Gastrocnemius medialis (tissue), 4 donors: ENCODE measurements at regions not wholly inside any gene's neighbourhood (a gene's known extent, or its start where the extent isn't known, plus 50 kb on each side); places are given as distances from the start of the nearest gene placed in this dataset.

Experiments used
- CTCF ChIP-seq, 5 experiments: fragments of 450-650 bp in 3 of 5; fragments of 200-600 bp in 2 of 5; sonication (generic) in 2 of 5; IDR thresholded peaks in 4 of 5; conservative IDR thresholded peaks in 1 of 5; 1 replicate in 4 of 5; 2 replicates in 1 of 5; pipeline ENCODE4 v1.5.1; 2016 to 2019; ENCODE audit warnings: antibody characterized with exemption in 5 of 5, mild to moderate bottlenecking in 3 of 5, moderate library complexity in 3 of 5
- POLR2A ChIP-seq, 2 donors: fragments of 450-650 bp; IDR thresholded peaks; one replicate each; pipeline ENCODE4 v1.6.1; 2017; ENCODE audit warnings: antibody characterized with exemption in 2 of 2, mild to moderate bottlenecking in 2 of 2, moderate library complexity in 2 of 2

- TF ChIP-seq CTCF (IDR thresholded peaks at IDR 0.05 in 4 of 5, conservative IDR thresholded peaks at IDR 0.05 in 1 of 5) (no peak), POLR2A (IDR thresholded peaks at IDR 0.05) (no peak)
These were observed 161.8 kb upstream of the MAP1B start for GRCh38 chr5:71945436-71945835.
